ENCODE measurements at regions not wholly inside any gene's neighbourhood (a gene's known extent, or its start where the extent isn't known, plus 50 kb on each side); places are given as distances from the start of the nearest gene placed in this dataset.

DNA sequence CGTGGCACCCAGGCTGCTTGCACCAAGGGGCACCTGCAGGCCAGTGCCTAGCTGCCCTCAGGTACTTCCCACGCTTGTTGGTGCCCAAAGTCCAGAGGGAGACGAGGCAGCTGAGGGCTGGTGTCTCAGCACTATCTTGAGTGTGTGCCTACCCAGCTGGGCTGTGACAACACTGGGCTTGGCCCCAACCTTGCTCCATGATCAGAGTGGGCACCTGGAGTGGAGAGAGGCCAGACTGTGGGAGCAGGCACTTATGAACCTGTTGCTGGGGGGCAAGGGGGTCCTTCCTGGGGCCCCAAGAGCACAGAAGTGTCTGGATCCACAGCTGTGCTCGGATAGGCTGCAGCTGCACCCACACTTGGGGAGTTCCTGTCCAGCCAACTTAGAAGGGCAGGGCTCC, 314.7 kb downstream of the KCNJ2 start:
- Histone ChIP-seq H3K9me3 (ENCODE audit: control insufficient read depth, insufficient read depth, low read length) (peaks cover 8% of the 10 kb centered on the region; the same call in 1 of the 2 replicates), H3K36me3 (ENCODE audit: control insufficient read depth, insufficient read depth, low read length) (no peaks in the 10 kb centered on the region), H3K4me1 (ENCODE audit: control insufficient read depth, insufficient read depth, low read length) (no peaks in the 10 kb centered on the region)

DNA sequence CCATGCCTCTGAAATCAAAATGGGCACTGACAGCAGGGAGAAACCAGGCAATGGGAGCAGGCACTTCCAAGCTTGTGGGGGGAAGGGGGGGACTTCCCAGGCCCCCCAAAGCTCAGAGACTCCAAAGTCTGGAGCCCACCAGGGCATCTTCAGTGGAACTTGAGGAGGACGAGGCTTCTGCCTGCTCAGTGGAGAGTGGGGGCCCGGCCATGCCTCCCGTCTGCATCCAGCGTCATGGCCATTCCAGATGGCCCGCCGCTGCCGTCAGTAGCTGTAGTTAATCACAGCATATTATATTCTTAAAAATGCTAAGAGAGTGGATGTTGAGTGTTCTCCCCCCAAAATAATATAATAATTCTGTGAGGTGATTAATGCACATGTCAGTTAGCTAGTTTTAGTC, 315.2 kb downstream of the KCNJ2 start:
- Histone ChIP-seq H3K4me3 (ENCODE audit: low read depth, low read length) (no peak overlapping the region), H3K36me3 (ENCODE audit: control insufficient read depth, insufficient read depth, low read length) (no peaks in the 10 kb centered on the region), H3K27me3 (ENCODE audit: control insufficient read depth, insufficient read depth, low read length) (no peaks in the 10 kb centered on the region), H3K9ac (ENCODE audit: low read depth, low read length) (no peak overlapping the region), H3K4me1 (ENCODE audit: control insufficient read depth, insufficient read depth, low read length) (no peaks in the 10 kb centered on the region), H3K27ac (ENCODE audit: low read depth, low read length) (no peak overlapping the region), H3K9me3 (ENCODE audit: control insufficient read depth, insufficient read depth, low read length) (peaks cover 8% of the 10 kb centered on the region; the same call in 1 of the 2 replicates)

More for the DNA sequence above, 314.7 kb downstream of the KCNJ2 start:
- Histone ChIP-seq H3K4me3 (ENCODE audit: low read depth, low read length) (no peak overlapping the region), H3K9ac (ENCODE audit: low read depth, low read length) (no peak overlapping the region), H3K27ac (ENCODE audit: low read depth, low read length) (no peak overlapping the region), H3K27me3 (ENCODE audit: control insufficient read depth, insufficient read depth, low read length) (no peaks in the 10 kb centered on the region)

DNA sequence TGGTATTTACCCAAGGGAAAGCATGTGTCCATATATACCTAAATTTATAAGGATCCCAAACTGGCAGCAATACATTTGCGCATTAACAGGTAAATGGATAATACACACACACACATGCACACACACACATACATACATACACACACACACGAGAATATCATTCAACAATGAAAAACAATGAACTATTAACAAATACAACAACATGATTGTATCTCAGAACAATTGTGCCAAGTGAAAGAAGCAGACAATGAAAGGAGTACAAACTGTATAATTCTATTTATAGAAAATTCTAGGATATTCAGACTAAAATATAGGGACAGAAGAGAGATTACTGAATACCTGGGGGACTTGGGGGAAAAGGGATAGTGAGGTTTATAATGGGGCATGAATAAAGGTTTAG, 323.0 kb downstream of the KCNJ2 start:
- Histone ChIP-seq H3K9me3 (ENCODE audit: control insufficient read depth, insufficient read depth, low read length) (no peaks in the 10 kb centered on the region), H3K27ac (ENCODE audit: low read depth, low read length) (no peak overlapping the region), H3K9ac (ENCODE audit: low read depth, low read length) (no peak overlapping the region), H3K4me3 (ENCODE audit: low read depth, low read length) (no peak overlapping the region), H3K4me1 (ENCODE audit: control insufficient read depth, insufficient read depth, low read length) (no peaks in the 10 kb centered on the region), H3K27me3 (ENCODE audit: control insufficient read depth, insufficient read depth, low read length) (no peaks in the 10 kb centered on the region), H3K36me3 (ENCODE audit: control insufficient read depth, insufficient read depth, low read length) (no peaks in the 10 kb centered on the region)

DNA sequence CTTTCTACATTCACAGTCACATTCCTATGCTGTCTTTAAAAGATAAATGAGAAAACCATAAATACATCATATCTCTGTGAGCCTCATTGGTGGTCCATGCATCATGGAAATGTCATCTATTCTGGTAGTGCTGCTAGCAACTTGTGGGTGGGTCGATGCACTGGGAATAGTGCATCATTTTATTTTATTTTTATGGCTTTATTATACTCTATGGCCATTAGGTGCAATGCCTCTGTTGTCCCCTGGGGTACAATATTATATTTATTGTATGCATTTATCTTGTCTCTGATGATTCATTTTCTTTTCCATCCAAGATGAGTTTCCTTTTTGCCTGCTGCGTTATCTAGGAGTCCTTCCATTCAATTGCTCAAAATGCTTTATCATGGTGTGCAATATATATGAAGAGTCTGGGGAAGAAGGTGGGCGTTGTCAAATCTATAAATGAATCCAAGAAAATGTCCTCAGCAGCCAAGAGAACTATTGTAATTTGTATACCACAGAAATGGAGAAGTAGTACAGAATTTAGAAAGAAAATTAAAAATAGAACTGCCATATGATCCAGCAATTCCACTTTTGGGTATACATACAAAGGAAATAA, 324.0 kb downstream of the KCNJ2 start:
- Histone ChIP-seq H3K27me3 (ENCODE audit: control insufficient read depth, insufficient read depth, low read length) (no peaks in the 10 kb centered on the region), H3K27ac (ENCODE audit: low read depth, low read length) (no peak overlapping the region), H3K9ac (ENCODE audit: low read depth, low read length) (no peak overlapping the region), H3K36me3 (ENCODE audit: control insufficient read depth, insufficient read depth, low read length) (no peaks in the 10 kb centered on the region), H3K9me3 (ENCODE audit: control insufficient read depth, insufficient read depth, low read length) (no peaks in the 10 kb centered on the region), H3K4me3 (ENCODE audit: low read depth, low read length) (no peak overlapping the region), H3K4me1 (ENCODE audit: control insufficient read depth, insufficient read depth, low read length) (no peaks in the 10 kb centered on the region)

DNA sequence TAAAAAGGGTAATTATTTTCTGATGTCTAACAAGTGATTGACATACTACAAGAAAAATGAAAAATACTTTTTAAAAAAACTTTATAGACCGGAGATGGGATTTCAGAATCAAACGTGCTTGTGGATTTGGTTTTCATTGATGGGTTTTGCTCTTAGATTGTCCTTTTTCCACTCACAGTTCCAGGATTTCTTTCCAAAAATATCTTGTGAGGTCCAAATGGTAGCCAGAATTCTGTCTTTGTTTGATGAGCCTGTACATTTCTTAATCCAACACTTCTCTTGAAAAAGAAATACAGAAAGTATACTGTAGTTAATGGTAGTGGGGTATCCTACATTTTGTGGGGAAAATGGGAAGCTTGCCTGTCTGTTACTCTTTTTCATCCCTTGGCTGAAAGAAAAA, 329.3 kb downstream of the KCNJ2 start:
- no peaks in the 10 kb centered on the region for H3K27me3 ChIP-seq (ENCODE audit: control insufficient read depth, insufficient read depth, low read length)
- H3K9me3 ChIP-seq (ENCODE audit: control insufficient read depth, insufficient read depth, low read length): no peaks in the 10 kb centered on the region
- no peak overlapping the region for H3K27ac ChIP-seq (ENCODE audit: low read depth, low read length)
- H3K4me1 ChIP-seq (ENCODE audit: control insufficient read depth, insufficient read depth, low read length): peaks cover 17% of the 10 kb centered on the region
- no peak overlapping the region for H3K4me3 ChIP-seq (ENCODE audit: low read depth, low read length)
- no peaks in the 10 kb centered on the region for H3K36me3 ChIP-seq (ENCODE audit: control insufficient read depth, insufficient read depth, low read length)
- H3K9ac ChIP-seq (ENCODE audit: low read depth, low read length): no peak overlapping the region

DNA sequence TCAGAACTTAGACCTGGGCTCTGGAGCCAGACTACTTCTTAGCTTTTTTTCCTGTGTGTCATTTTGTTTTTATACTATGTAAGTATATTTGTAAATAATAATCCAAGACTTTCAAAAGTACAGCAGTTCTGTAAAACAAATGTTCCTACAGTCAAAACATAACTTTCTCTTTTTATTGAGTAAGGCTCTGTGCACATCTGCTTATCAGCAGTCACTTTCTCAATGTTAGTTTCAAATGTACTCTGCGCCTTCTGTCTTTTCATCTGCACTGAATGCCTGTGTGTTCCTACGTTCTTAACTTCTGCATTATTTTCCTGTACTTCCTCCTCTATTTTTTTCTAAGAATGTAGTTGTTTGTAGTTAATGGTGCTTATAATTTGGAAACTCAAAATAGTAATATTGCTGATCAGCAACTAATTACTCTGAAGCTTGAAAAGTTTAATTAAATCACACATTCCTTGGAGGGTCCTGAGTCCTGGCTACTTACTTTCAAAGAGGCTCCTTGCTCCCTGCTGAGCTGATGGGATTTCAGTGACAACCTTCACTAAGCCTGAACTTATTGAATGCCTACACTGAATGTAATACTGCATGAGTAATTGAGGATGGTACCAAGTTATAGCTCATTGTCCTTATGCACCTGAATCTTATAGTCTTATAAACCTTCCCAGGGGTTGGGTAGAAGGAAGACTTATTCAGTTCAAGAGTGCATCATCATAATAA, 329.9 kb downstream of the KCNJ2 start:
- Histone ChIP-seq H3K27me3 (ENCODE audit: control insufficient read depth, insufficient read depth, low read length) (no peaks in the 10 kb centered on the region), H3K27ac (ENCODE audit: low read depth, low read length) (no peak overlapping the region), H3K9me3 (ENCODE audit: control insufficient read depth, insufficient read depth, low read length) (no peaks in the 10 kb centered on the region), H3K4me1 (ENCODE audit: control insufficient read depth, insufficient read depth, low read length) (peaks cover 17% of the 10 kb centered on the region), H3K4me3 (ENCODE audit: low read depth, low read length) (no peak overlapping the region), H3K9ac (ENCODE audit: low read depth, low read length) (no peak overlapping the region), H3K36me3 (ENCODE audit: control insufficient read depth, insufficient read depth, low read length) (no peaks in the 10 kb centered on the region)

DNA sequence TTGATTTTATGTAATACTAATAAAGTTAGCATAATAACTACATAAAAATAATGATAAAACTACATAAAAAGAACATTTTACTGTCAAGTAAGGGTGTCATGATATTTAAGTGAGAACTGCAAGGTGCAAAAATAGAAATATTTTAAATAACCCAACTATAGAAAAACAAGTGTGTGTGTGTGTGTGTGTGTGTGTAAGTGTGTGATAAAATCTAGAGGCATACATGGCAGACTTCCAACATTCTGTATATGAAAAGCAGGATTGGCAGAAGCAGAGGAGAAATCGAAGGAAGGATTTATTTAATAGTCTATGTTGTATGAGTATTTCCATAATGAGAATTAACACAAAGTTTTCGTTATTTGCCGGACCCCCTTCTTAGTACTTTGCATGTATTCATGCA, 334.1 kb downstream of the KCNJ2 start:
- Histone ChIP-seq H3K4me1 (ENCODE audit: control insufficient read depth, insufficient read depth, low read length) (peaks cover 25% of the 10 kb centered on the region), H3K36me3 (ENCODE audit: control insufficient read depth, insufficient read depth, low read length) (no peaks in the 10 kb centered on the region), H3K4me3 (ENCODE audit: low read depth, low read length) (no peak overlapping the region), H3K27me3 (ENCODE audit: control insufficient read depth, insufficient read depth, low read length) (no peaks in the 10 kb centered on the region), H3K9ac (ENCODE audit: low read depth, low read length) (no peak overlapping the region), H3K9me3 (ENCODE audit: control insufficient read depth, insufficient read depth, low read length) (no peaks in the 10 kb centered on the region), H3K27ac (ENCODE audit: low read depth, low read length) (no peak overlapping the region)

DNA sequence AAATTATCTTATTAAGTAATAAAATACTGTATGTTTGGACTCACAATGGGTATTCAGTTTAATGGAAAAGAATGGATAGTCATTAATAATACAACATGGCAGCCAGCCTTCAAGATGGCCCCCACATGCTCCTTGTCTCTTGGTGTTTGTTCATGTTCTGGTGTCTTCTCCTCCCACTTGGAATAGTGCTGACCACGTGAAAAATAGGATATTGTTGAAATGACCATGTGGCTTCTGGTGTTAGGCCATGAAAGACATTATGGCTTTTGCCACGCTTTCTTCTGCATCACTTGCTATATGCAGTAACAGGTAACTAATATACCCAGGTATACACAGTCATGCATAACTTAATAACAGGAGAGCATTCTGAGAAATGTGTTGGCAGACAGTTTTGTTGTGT, 341.0 kb downstream of the KCNJ2 start:
- H3K27ac ChIP-seq (ENCODE audit: low read depth, low read length): no peak overlapping the region
- H3K4me1 ChIP-seq (ENCODE audit: control insufficient read depth, insufficient read depth, low read length): peaks cover 7% of the 10 kb centered on the region; the same call in 1 of the 2 replicates
- no peaks in the 10 kb centered on the region for H3K9me3 ChIP-seq (ENCODE audit: control insufficient read depth, insufficient read depth, low read length)
- H3K4me3 ChIP-seq (ENCODE audit: low read depth, low read length): no peak overlapping the region
- no peaks in the 10 kb centered on the region for H3K27me3 ChIP-seq (ENCODE audit: control insufficient read depth, insufficient read depth, low read length)
- no peak overlapping the region for H3K9ac ChIP-seq (ENCODE audit: low read depth, low read length)
- H3K36me3 ChIP-seq (ENCODE audit: control insufficient read depth, insufficient read depth, low read length): no peaks in the 10 kb centered on the region

DNA sequence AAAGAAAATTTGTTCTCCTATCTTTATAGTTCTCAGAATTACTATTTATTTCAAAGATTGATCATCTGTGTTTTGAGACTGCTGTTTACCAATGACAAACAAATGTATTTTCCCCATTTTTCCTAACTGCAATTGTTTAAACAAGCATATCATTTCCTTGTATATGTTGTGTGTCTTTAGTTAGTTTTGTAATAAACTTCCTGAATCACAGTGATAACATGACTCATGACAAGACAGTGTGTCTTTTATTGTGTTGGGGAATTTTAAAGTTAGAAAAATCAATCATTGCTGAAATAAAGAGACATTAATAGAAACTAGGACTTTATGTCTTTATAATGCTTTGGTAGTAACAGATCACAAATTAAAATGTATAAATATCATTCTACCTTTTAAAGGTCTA, 348.5 kb downstream of the KCNJ2 start:
- Histone ChIP-seq H3K9me3 (ENCODE audit: control insufficient read depth, insufficient read depth, low read length) (no peaks in the 10 kb centered on the region), H3K4me1 (ENCODE audit: control insufficient read depth, insufficient read depth, low read length) (no peaks in the 10 kb centered on the region), H3K36me3 (ENCODE audit: control insufficient read depth, insufficient read depth, low read length) (no peaks in the 10 kb centered on the region), H3K4me3 (ENCODE audit: low read depth, low read length) (no peak overlapping the region), H3K9ac (ENCODE audit: low read depth, low read length) (no peak overlapping the region), H3K27me3 (ENCODE audit: control insufficient read depth, insufficient read depth, low read length) (no peaks in the 10 kb centered on the region), H3K27ac (ENCODE audit: low read depth, low read length) (no peak overlapping the region)

DNA sequence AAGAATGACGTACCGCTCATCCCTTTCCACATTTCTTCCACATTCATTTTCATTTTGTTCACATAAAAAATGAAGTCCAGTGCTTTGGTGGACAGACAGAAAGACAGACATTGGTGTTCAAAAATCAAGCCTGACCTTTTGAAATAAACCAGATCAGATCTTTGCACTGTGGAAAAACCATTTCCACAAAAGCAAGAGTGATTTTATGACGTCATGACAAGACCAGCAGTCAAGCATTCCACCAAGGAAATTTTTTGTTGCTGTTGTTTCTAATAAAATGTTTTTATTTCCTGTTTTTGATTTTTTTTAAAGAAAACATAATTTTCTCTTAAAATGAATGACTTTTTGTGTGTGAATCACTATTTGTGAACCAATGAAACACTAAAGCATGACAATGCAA, 350.0 kb downstream of the KCNJ2 start:
- no peak overlapping the region for H3K27ac ChIP-seq (ENCODE audit: low read depth, low read length)
- H3K27me3 ChIP-seq (ENCODE audit: control insufficient read depth, insufficient read depth, low read length): no peaks in the 10 kb centered on the region
- H3K4me1 ChIP-seq (ENCODE audit: control insufficient read depth, insufficient read depth, low read length): no peaks in the 10 kb centered on the region
- no peaks in the 10 kb centered on the region for H3K36me3 ChIP-seq (ENCODE audit: control insufficient read depth, insufficient read depth, low read length)
- no peaks in the 10 kb centered on the region for H3K9me3 ChIP-seq (ENCODE audit: control insufficient read depth, insufficient read depth, low read length)
- H3K9ac ChIP-seq (ENCODE audit: low read depth, low read length): no peak overlapping the region
- no peak overlapping the region for H3K4me3 ChIP-seq (ENCODE audit: low read depth, low read length)

DNA sequence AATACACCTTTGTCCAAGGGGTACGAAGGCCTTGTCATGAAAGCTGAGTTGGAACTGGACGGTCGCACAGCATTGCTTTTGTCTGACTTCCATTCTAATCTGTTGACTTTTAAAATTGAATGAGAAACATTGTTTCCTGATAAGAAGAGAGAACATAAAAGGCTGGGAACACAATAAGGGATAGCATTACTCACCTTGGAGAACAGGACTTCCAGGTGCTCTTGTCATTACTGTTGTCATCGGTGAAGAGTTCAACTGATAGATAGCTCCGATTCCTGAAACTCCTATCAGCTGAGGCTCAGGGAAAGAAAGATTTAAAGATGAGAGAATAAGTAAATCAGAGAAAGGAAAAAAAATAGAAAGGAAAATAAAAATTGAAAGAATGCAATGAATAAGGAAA, 351.1 kb downstream of the KCNJ2 start:
- H3K4me3 ChIP-seq (ENCODE audit: low read depth, low read length): no peak overlapping the region
- H3K9me3 ChIP-seq (ENCODE audit: control insufficient read depth, insufficient read depth, low read length): no peaks in the 10 kb centered on the region
- H3K27me3 ChIP-seq (ENCODE audit: control insufficient read depth, insufficient read depth, low read length): no peaks in the 10 kb centered on the region
- H3K27ac ChIP-seq (ENCODE audit: low read depth, low read length): no peak overlapping the region
- H3K4me1 ChIP-seq (ENCODE audit: control insufficient read depth, insufficient read depth, low read length): no peaks in the 10 kb centered on the region
- H3K9ac ChIP-seq (ENCODE audit: low read depth, low read length): no peak overlapping the region
- no peaks in the 10 kb centered on the region for H3K36me3 ChIP-seq (ENCODE audit: control insufficient read depth, insufficient read depth, low read length)

Data from HUES48 (cell line).